HG02763 (cell line): ENCODE measurements at regions not wholly inside any gene's neighbourhood (a gene's known extent, or its start where the extent isn't known, plus 50 kb on each side); places are given as distances from the start of the nearest gene placed in this dataset.

Experiments
- ATAC-seq: cut with Tn5 transposase; IDR thresholded peaks from one replicate; pipeline ENCODE4 v1.9.1; 2021; ENCODE audit warnings: mild to moderate bottlenecking, moderate library complexity; ENCODE audit not compliant: unreplicated experiment

- ATAC-seq, result no peak
Measured at GRCh38 chrX:148448686-148449085, 51.7 kb upstream of the AFF2 start.
